IPS-20b (cell line): ENCODE measurements at regions not wholly inside any gene's neighbourhood (a gene's known extent, or its start where the extent isn't known, plus 50 kb on each side); places are given as distances from the start of the nearest gene placed in this dataset.

ENCODE experiments used
- H3K27ac ChIP-seq: one replicate; pipeline ENCODE4 v1.5.1; 2013; ENCODE audit warnings: low read length
- H3K27me3 ChIP-seq: 2 replicates; pipeline ENCODE4 v1.6.1; 2013; ENCODE audit warnings: mild to moderate bottlenecking, low read length, inconsistent platforms; ENCODE audit not compliant: insufficient read depth
- H3K36me3 ChIP-seq: 2 replicates; pipeline ENCODE4 v1.6.1; 2013; ENCODE audit warnings: low read depth, mild to moderate bottlenecking, inconsistent platforms, low read length, moderate library complexity; ENCODE audit not compliant: insufficient read depth
- H3K4me1 ChIP-seq: 2 replicates; pipeline ENCODE4 v1.6.1; 2013; ENCODE audit warnings: mild to moderate bottlenecking, control low read depth, inconsistent platforms, low read length, moderate library complexity; ENCODE audit not compliant: insufficient read depth
- H3K4me3 ChIP-seq: 2 replicates; pipeline ENCODE4 v1.5.1; 2013; ENCODE audit warnings: mild to moderate bottlenecking, low read length, inconsistent platforms
- H3K9ac ChIP-seq: 2 replicates; pipeline ENCODE4 v1.6.1; 2013; ENCODE audit warnings: low read depth, mild to moderate bottlenecking, inconsistent platforms, low read length, moderate library complexity
- H3K9me3 ChIP-seq: 2 replicates; pipeline ENCODE4 v1.6.1; 2013; ENCODE audit warnings: mild to moderate bottlenecking, low read depth, low read length, inconsistent platforms; ENCODE audit not compliant: insufficient read depth

- H3K4me3 ChIP-seq = no peak overlapping the region
- no peak overlapping the region for H3K27ac ChIP-seq
- H3K4me1 ChIP-seq = no peaks in the 10 kb centered on the region
- no peaks in the 10 kb centered on the region for H3K9me3 ChIP-seq
- H3K9ac ChIP-seq = no peak overlapping the region
- no peaks in the 10 kb centered on the region for H3K36me3 ChIP-seq
- no peaks in the 10 kb centered on the region for H3K27me3 ChIP-seq
Measured at GRCh38 chr2:15767679-15768078, 172.7 kb upstream of the MYCN start.

DNA sequence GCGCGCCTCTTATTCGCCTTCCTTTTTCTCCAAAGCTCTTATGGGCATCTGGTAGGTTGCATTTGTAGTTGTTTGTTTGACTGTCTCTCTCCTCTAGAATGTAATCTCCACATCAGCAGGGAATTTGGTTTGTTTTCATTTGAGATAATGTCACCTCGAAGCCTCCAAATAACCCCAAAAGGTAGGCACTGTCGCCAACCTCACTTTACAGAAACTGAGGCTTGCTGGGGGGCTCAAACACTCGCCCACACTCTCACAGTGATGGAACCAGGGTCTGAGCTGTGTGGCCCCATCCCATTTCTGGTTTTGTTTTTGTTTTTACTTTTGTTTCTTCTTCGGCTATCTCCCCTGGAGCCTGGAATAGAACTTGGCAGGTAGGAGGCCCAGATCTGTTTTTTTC is 172.2 kb upstream of the MYCN start:
- Histone ChIP-seq H3K4me1 (no peaks in the 10 kb centered on the region), H3K9ac (no peak overlapping the region), H3K27ac (no peak overlapping the region), H3K36me3 (no peaks in the 10 kb centered on the region), H3K27me3 (no peaks in the 10 kb centered on the region), H3K4me3 (no peak overlapping the region), H3K9me3 (no peaks in the 10 kb centered on the region)

DNA sequence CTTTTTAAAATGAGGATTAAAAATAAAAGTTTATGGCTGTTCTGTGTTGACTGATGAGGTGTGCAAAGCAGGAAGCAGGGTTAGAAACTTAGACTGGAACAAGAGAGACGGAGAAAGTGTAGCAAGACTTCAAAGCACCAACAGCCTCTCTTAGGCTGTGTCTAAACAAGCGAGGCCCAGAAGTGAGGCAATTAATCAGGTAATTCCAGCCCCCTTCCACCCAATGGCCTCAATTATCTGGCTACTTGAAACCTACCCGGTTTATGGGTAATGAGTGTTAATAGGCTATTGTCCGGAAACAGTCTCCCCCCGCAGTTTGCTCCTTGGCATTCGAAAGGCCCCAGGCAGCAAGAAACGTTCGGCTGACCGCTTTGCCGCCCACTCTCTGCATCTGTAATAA is 171.7 kb upstream of the MYCN start:
- Histone ChIP-seq H3K4me1 (no peaks in the 10 kb centered on the region), H3K36me3 (no peaks in the 10 kb centered on the region), H3K27me3 (no peaks in the 10 kb centered on the region), H3K27ac (no peak overlapping the region), H3K9me3 (no peaks in the 10 kb centered on the region), H3K4me3 (no peak overlapping the region), H3K9ac (no peak overlapping the region)

DNA sequence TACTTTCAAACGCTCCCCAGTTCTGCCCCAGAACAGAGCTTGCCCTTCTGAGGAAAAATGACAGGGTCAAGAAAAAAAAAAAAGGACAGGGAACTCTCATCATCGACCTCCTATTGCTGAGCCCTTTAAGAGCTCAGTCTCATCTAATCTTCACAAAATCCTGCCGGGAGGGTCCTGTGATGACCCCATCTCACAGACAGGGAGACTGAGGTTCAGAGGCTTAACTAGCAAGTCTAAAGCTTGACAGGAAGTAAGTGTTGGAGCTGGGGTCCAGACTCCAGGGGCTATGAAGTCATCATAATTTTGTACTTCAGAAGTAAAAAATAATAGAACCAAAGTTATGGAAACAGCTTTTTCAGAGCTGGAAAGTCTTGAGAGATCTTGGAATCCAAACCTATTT is 171.1 kb upstream of the MYCN start:
- H3K27me3 ChIP-seq = no peaks in the 10 kb centered on the region
- H3K4me1 ChIP-seq = no peaks in the 10 kb centered on the region
- no peaks in the 10 kb centered on the region for H3K9me3 ChIP-seq
- no peak overlapping the region for H3K4me3 ChIP-seq
- no peaks in the 10 kb centered on the region for H3K36me3 ChIP-seq
- no peak overlapping the region for H3K9ac ChIP-seq
- H3K27ac ChIP-seq = no peak overlapping the region

DNA sequence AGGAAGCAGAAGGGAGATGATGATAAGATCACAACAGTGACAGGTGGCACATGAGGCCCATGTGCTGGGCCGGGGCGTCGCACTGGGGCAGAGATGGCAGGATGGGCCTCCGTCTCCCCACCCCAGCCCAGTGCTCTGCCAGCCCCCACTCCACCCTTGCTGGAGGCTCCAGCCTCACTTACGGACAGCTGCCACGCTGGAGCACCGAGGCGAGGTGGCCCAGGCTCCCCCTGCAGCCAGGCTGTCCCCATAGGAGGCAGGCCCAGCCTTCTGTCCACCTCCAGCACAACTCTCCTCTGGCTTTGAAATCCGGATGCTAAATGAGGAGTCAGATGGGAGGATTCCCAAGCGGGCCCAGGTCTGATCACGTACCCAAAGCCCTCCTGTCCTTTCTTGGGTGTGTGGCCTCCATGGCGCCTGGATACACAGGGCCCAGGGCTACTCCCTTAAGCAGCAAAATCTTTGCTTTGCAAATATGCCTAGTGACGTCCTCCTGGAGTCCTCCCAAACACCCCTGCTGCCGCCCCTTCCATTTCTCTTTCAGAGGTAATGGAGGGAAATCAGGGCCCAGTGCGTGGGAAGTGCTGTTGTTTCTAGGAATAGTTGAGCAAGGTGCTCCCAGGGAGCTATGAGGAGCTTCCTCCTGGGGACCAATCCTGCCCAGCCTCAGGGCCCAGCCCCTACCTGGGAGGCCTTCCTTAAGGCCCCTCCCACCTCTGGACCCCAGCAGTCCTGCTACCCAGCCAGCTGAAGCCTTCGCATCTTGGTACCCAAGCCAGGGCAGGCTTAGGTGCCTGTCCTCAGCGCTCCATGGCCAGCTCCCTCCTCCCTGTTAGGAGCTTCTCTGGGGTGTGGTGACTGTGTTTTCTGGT is 170.4 kb upstream of the MYCN start:
- Histone ChIP-seq H3K4me3 (no peak overlapping the region), H3K4me1 (no peaks in the 10 kb centered on the region), H3K9ac (no peak overlapping the region), H3K27me3 (no peaks in the 10 kb centered on the region), H3K36me3 (no peaks in the 10 kb centered on the region), H3K9me3 (no peaks in the 10 kb centered on the region), H3K27ac (no peak overlapping the region)

DNA sequence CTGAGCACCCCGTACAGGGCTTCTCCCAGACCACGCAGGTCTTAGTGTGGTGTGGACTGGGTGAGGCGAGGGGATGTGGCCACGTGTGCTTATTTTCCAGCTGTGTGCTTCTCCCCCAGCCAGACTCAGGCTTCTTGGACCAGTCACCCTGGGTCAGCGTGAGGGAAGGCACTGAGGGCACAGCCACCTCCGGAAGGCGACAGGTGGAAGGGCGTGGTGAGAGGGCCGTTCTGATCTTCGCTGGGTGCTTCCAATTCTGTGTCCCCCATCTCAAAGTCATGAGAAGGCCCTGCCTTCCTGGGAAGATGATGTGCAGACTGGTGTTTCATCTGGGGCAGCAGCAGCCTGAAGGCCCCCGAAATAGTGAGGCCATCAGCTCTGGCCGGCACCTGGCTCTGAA is 169.7 kb upstream of the MYCN start:
- Histone ChIP-seq H3K9ac (no peak overlapping the region), H3K36me3 (no peaks in the 10 kb centered on the region), H3K4me1 (no peaks in the 10 kb centered on the region), H3K4me3 (no peak overlapping the region), H3K9me3 (no peaks in the 10 kb centered on the region), H3K27ac (no peak overlapping the region), H3K27me3 (no peaks in the 10 kb centered on the region)

GRCh38 chr2:15771124-15771523 is 169.2 kb upstream of the MYCN start:
- Histone ChIP-seq H3K27ac (no peak overlapping the region), H3K4me3 (no peak overlapping the region), H3K27me3 (no peaks in the 10 kb centered on the region), H3K36me3 (no peaks in the 10 kb centered on the region), H3K4me1 (no peaks in the 10 kb centered on the region), H3K9me3 (no peaks in the 10 kb centered on the region), H3K9ac (no peak overlapping the region)

GRCh38 chr2:15772086-15772595 is 168.2 kb upstream of the MYCN start:
- H3K9me3 ChIP-seq = no peaks in the 10 kb centered on the region
- H3K27me3 ChIP-seq = no peaks in the 10 kb centered on the region
- H3K9ac ChIP-seq = no peak overlapping the region
- H3K4me3 ChIP-seq = no peak overlapping the region
- no peaks in the 10 kb centered on the region for H3K4me1 ChIP-seq
- no peaks in the 10 kb centered on the region for H3K36me3 ChIP-seq
- no peak overlapping the region for H3K27ac ChIP-seq

DNA sequence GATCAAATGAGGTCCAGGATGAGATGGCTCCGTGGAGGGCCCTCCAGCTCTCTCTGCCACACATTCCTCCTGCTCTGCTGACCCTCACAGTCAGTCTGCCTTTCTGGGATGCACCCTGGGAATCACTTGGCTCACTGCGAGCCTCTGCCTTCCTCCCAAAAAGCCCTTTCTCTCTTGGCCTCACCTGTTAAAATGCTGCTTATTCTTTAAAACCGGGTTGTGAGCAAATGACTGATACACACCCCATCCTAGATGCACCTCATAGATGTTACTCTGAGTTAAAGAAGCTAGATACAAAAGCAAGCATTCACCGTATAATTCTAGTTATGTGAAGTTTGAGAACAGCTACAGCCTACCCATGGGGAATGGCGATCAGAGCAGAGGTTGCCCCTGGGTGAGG is 167.7 kb upstream of the MYCN start:
- H3K27me3 ChIP-seq = no peaks in the 10 kb centered on the region
- H3K36me3 ChIP-seq = no peaks in the 10 kb centered on the region

GRCh38 chr2:15773204-15773603 is 167.1 kb upstream of the MYCN start:
- H3K27me3 ChIP-seq = no peaks in the 10 kb centered on the region
- no peak overlapping the region for H3K4me3 ChIP-seq
- H3K36me3 ChIP-seq = no peaks in the 10 kb centered on the region
- no peak overlapping the region for H3K9ac ChIP-seq
- H3K27ac ChIP-seq = no peak overlapping the region
- no peaks in the 10 kb centered on the region for H3K9me3 ChIP-seq
- H3K4me1 ChIP-seq = no peaks in the 10 kb centered on the region

More for the DNA sequence above, 167.7 kb upstream of the MYCN start:
- H3K9me3 ChIP-seq = no peaks in the 10 kb centered on the region
- no peak overlapping the region for H3K4me3 ChIP-seq
- no peak overlapping the region for H3K9ac ChIP-seq
- H3K4me1 ChIP-seq = no peaks in the 10 kb centered on the region
- H3K27ac ChIP-seq = no peak overlapping the region

DNA sequence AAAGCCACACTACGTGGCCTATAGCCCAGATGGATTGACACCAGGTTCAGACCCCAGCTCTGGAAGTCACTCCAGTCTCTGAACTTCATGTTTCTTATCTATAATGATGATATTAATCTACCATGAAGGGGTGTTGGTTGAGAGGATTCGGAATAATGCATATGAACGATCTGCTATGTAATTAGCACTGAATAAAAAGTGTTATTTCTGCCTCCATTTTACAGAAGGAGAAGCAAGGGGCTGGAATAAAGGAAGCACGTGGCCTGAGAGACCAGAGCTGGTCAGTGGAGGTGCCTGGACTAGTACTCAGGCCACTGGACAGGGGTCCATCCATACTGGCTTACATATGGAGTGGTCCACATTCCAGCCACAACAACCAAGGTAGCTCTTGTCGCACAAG is 166.5 kb upstream of the MYCN start:
- Histone ChIP-seq H3K9me3 (no peaks in the 10 kb centered on the region), H3K36me3 (no peaks in the 10 kb centered on the region), H3K4me1 (no peaks in the 10 kb centered on the region), H3K4me3 (no peak overlapping the region), H3K9ac (no peak overlapping the region), H3K27ac (no peak overlapping the region), H3K27me3 (no peaks in the 10 kb centered on the region)
